Gastrocnemius medialis (tissue), 4 donors: ENCODE measurements at regions not wholly inside any gene's neighbourhood (a gene's known extent, or its start where the extent isn't known, plus 50 kb on each side); places are given as distances from the start of the nearest gene placed in this dataset.
"Not testable (repeated sequence)": the region's sequence is repeated elsewhere in the genome, so short reads cannot be mapped to it uniquely, and the experiment has no call there.

Experiments
- CTCF ChIP-seq, 5 experiments: fragments of 450-650 bp in 3 of 5; fragments of 200-600 bp in 2 of 5; sonication (generic) in 2 of 5; IDR thresholded peaks in 4 of 5; conservative IDR thresholded peaks in 1 of 5; 1 replicate in 4 of 5; 2 replicates in 1 of 5; pipeline ENCODE4 v1.5.1; 2016 to 2019; ENCODE audit warnings: antibody characterized with exemption in 5 of 5, mild to moderate bottlenecking in 3 of 5, moderate library complexity in 3 of 5
- POLR2A ChIP-seq, 2 donors: fragments of 450-650 bp; IDR thresholded peaks; one replicate each; pipeline ENCODE4 v1.6.1; 2017; ENCODE audit warnings: antibody characterized with exemption in 2 of 2, mild to moderate bottlenecking in 2 of 2, moderate library complexity in 2 of 2

GRCh38 chr14:105720852-105721601 is 194.6 kb downstream of the TMEM121 start:
- TF ChIP-seq CTCF (IDR thresholded peaks at IDR 0.05 in 4 of 5, conservative IDR thresholded peaks at IDR 0.05 in 1 of 5); POLR2A (IDR thresholded peaks at IDR 0.05): not testable (repeated sequence)
